ENCODE measurements at regions not wholly inside any gene's neighbourhood (a gene's known extent, or its start where the extent isn't known, plus 50 kb on each side); places are given as distances from the start of the nearest gene placed in this dataset.

- dilution Hi-C loops (cut with HindIII; ENCODE audit: low sequenced_read_pairs, unreplicated experiment) (no loop called here), in situ Hi-C loops (cut with MboI; ENCODE audit: low sequenced_read_pairs) (no loop called here), intact Hi-C loops (cut with micrococcal nuclease) (no loop called here)
- Histone ChIP-seq H3K18ac (ENCODE audit: low read depth, low read length) (no peak overlapping the region), H3K56ac (ENCODE audit: extremely low read depth, insufficient read depth, low read length) (no peak overlapping the region), H2BK5ac (ENCODE audit: low read depth, low read length, poor library complexity, severe bottlenecking) (no peak overlapping the region), H3K4me2 (ENCODE audit: low read depth, low read length) (no peak overlapping the region), H3K9me3 (ENCODE audit: control insufficient read depth, insufficient read depth, low read length) (no peaks in the 10 kb centered on the region), H3K79me1 (ENCODE audit: low read depth in 1 of 2, low read length in 2 of 2) (no peaks in the 10 kb centered on the region), H4K91ac (ENCODE audit: insufficient read depth, low read depth, low read length) (no peak overlapping the region), H2BK20ac (ENCODE audit: low read depth, low read length) (no peak overlapping the region), H3K23ac (ENCODE audit: low read depth, low read length) (no peak overlapping the region), H2BK15ac (ENCODE audit: low read depth, low read length) (no peak overlapping the region), H3K4me1 (ENCODE audit: control insufficient read depth, insufficient read depth, low read length) (no peaks in the 10 kb centered on the region), H2AK9ac (replicated peaks; ENCODE audit: low read depth, low read length, poor library complexity) (no peak overlapping the region), H2BK120ac (ENCODE audit: low read depth, low read length) (no peak overlapping the region), H3K9me1 (ENCODE audit: insufficient read depth, low read length) (no peaks in the 10 kb centered on the region), H4K20me1 (ENCODE audit: insufficient read depth, low read length) (no peaks in the 10 kb centered on the region), H4K5ac (ENCODE audit: low read depth, low read length) (no peak overlapping the region), H2AFZ (replicated peaks; ENCODE audit: low read length, poor library complexity) (no peak overlapping the region), H4K8ac (ENCODE audit: low read depth in 2 of 2, low read length in 2 of 2) (no peak overlapping the region), H2AK5ac (ENCODE audit: low read depth, low read length) (no peak overlapping the region), H3K4me3 (ENCODE audit: insufficient read depth, low read depth, low read length) (no peak overlapping the region), H3K14ac (replicated peaks; ENCODE audit: low read depth, low read length) (no peak overlapping the region), H3K4ac (ENCODE audit: low read depth, low read length) (no peak overlapping the region), H3K9ac (ENCODE audit: low read depth, low read length) (no peak overlapping the region), H3K36me3 (ENCODE audit: control insufficient read depth, insufficient read depth, low read length) (no peaks in the 10 kb centered on the region), H3K27ac (ENCODE audit: insufficient read depth, low read length) (no peak overlapping the region), H3K27me3 (ENCODE audit: control insufficient read depth, insufficient read depth, low read length) (no peaks in the 10 kb centered on the region; the same call in 1 of the 2 replicates)
- BruUV-seq (replicated peaks), result no TSS peak
- ATAC-seq (ENCODE audit: low read depth), result no peak
- TF ChIP-seq CHD1 (IDR thresholded peaks at IDR 0.05; ENCODE audit: low read depth, low read length) (no peak), SMC3 (IDR thresholded peaks at IDR 0.05; ENCODE audit: low read depth, low read length) (no peak), BHLHE40 (IDR thresholded peaks at IDR 0.05; ENCODE audit: low read depth, low read length) (no peak), ELK1 (IDR thresholded peaks at IDR 0.05; ENCODE audit: borderline replicate concordance, low read depth, low read length) (no peak), MXI1 (IDR thresholded peaks at IDR 0.05; ENCODE audit: borderline replicate concordance, low read depth, low read length) (no peak), NFE2L2 (IDR thresholded peaks at IDR 0.05; ENCODE audit: low read depth, low read length) (no peak), CTCF (conservative IDR thresholded peaks at IDR 0.05; ENCODE audit: low read depth, low read length) (no peak), RCOR1 (IDR thresholded peaks at IDR 0.05; ENCODE audit: insufficient replicate concordance, low read length) (no peak), CEBPB (IDR thresholded peaks at IDR 0.05; ENCODE audit: low read depth, low read length) (no peak), USF2 (IDR thresholded peaks at IDR 0.05; ENCODE audit: low read depth, low read length) (no peak), POLR2A (IDR thresholded peaks at IDR 0.05; ENCODE audit: low read depth, low read length) (no peak), RFX5 (IDR thresholded peaks at IDR 0.05; ENCODE audit: low read depth, low read length) (no peak), MAFK (IDR thresholded peaks at IDR 0.05; ENCODE audit: low read depth, low read length) (no peak), FOS (IDR thresholded peaks at IDR 0.05; ENCODE audit: low read depth, low read length) (no peak), RAD21 (IDR thresholded peaks at IDR 0.05; ENCODE audit: low read length) (no peak), MAZ (IDR thresholded peaks at IDR 0.05; ENCODE audit: borderline replicate concordance, low read depth, low read length) (no peak)
- WGBS, 2 experiments (ENCODE audit: extremely low coverage in 2 of 2, insufficient read length in 1 of 2), result 46% methylated on average over 8 of the region's 13 CpGs; no CpG with 5 or more reads in 1 of the 2 experiments
- no peak for DNase-seq
- CTCF ChIA-PET, result no interaction called here
- POLR2A ChIA-PET (ENCODE audit: unreplicated experiment), result no interaction called here
These were observed 254.9 kb downstream of the SNX10 start for GRCh38 chr7:26546508-26547053.
